Right ventricle myocardium superior (tissue), 1 donor: ENCODE measurements at regions not wholly inside any gene's neighbourhood (a gene's known extent, or its start where the extent isn't known, plus 50 kb on each side); places are given as distances from the start of the nearest gene placed in this dataset.

Source experiments
- ATAC-seq: fragments of 200-7000 bp; cut with Tn5 transposase; one replicate; pipeline ENCODE4 v1.9.1; 2020; ENCODE audit warnings: mild to moderate bottlenecking; ENCODE audit not compliant: poor library complexity
- DNase-seq: peaks from one replicate; pipeline ENCODE4 v3.0.0-alpha.2; 2020
- intact Hi-C: fragments of 100-400 bp; cut with DNase I; formaldehyde crosslinking; loops from one replicate; pipeline ENCODE4 v1.11.2; 2022
- donor health status: DM: no; HTN: yes; CAD: no; lungs with severe emphysema.

- no peak for DNase-seq
- no peak for ATAC-seq
- intact Hi-C loops: no loop called here
These were observed 1065.9 kb upstream of the RBFOX1 start for GRCh38 chr16:6266703-6267102.

DNA sequence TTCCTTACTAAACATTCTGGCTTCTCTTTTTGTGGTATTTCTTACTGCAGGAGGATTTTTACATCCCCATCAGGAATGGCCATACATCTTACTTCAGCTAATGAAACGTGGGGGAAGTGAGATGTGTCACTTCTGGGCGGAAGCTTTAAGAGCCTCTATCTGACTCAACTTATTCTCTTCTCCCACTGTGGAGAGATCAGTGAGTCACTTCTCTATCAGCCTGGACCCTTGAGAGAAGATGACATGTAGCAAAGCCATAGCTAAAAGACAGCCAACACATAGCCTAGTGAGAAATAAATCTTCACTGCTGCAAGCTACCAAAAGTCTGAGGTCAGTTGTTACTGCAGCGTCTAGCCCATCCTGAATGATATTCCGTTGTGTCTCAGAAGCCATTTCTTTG lies 1066.7 kb upstream of the RBFOX1 start:
- intact Hi-C loops: no loop called here
- DNase-seq (no peak), ATAC-seq (no peak)

DNA sequence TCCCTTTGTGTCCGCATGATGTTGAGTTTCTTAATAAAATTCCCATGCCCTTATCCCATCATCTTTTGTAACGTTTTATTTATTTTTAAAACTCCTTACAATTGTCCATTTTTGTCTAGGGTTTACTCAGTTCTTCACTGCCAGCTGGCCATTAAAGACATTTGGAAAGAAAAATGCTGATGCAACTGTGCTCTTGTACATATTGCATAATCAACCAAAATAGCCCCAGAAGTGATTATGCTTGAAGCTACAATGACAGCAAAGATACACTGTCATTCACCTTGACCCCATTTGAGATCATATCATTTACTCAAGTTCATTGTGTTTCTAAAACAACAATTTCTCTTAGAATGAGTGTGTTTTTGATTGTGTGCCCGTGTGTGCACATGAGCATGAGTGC lies 1074.6 kb upstream of the RBFOX1 start:
- ATAC-seq (no peak), DNase-seq (no peak)
- intact Hi-C loops: no loop called here

DNA sequence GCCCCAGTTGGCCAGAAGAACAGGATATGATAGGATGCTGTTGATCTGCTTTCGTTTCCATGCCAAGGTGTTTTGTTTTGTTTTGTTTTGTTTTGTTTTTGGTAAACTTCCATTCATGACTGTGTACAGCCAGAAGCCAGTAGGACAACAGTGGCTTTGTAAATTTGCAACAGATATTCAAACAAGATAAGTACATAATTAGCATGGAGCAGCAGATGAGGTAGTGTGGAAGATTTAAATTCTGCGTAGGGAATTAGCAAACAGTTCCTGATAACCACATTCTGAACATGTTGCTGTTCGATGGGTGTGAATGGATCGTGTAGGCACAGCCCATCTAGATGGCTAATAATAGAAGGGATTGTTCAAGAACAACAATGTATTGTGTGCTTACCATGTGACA lies 1080.1 kb upstream of the RBFOX1 start:
- ATAC-seq (no peak), DNase-seq (no peak)
- intact Hi-C loops: no loop called here

- intact Hi-C loops: no loop called here
- no peak for ATAC-seq
- DNase-seq: no peak
These were observed 1082.1 kb upstream of the RBFOX1 start for GRCh38 chr16:6250511-6250910.

GRCh38 chr16:6249863-6250262 lies 1082.8 kb upstream of the RBFOX1 start:
- ATAC-seq (no peak), DNase-seq (no peak)
- intact Hi-C loops: no loop called here

DNA sequence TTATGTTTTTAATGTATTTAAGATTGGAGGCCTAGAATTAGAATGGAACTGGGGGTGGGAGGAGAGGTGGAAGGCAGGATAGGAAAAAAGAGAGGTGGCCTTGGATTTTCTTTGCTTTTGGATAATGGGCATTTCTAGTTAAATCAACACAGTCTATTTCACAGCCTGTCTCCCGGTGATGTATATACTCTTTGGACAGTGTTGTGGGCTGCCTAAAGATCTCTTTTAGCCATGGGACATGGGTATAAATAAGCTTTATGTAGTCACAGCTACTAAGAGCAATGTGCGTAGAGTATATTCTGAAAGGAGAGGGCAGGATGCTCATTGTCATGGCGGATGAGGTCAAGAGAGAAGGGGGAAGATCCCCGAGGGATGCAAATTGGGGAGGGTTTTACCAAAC lies 1084.4 kb upstream of the RBFOX1 start:
- intact Hi-C loops: no loop called here
- no peak for DNase-seq
- ATAC-seq: no peak

GRCh38 chr16:6247775-6248174 lies 1084.9 kb upstream of the RBFOX1 start:
- intact Hi-C loops: no loop called here
- DNase-seq (no peak), ATAC-seq (no peak)

DNA sequence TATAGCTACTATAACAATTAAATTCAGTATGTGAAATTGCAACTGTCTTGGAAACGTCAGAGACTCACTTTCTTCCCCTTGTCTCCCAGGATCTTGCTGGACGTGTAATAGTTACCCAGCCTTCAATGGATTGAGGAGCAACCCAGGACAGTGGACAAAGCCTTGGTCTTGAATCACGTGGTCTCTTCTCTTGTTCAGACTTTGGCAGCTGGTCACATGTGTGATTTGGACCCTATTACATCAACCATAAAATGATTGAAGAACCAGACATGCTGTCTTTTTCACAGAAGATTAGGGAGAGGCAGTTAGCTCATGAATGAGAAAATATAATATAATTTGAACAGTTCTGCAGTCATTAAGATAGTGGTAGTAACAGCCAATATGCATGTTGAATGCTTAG lies 1085.5 kb upstream of the RBFOX1 start:
- intact Hi-C loops: no loop called here
- ATAC-seq (no peak), DNase-seq (no peak)

GRCh38 chr16:6246266-6246665 lies 1086.4 kb upstream of the RBFOX1 start:
- ATAC-seq: no peak
- intact Hi-C loops: no loop called here
- DNase-seq: no peak

DNA sequence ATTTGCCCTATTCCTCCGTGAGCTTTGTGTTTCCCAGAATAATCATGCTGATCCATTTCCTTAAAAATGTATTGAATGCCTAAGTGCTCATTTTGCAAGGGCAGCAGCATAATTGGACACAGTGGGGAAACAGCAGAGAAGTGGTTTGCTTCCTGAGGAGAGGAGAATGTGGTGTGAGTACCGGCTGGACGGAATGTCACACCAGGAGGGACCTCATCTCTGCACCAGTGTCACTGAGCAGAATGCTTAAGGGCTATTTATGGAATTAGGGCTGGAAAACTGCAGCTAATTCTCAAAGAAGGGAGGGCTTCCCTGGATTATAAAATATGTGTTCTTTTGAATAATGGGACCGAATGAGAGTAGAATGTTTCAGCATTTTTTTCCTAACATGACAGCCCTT lies 1100.6 kb upstream of the RBFOX1 start:
- intact Hi-C loops: no loop called here
- no peak for DNase-seq
- no peak for ATAC-seq

DNA sequence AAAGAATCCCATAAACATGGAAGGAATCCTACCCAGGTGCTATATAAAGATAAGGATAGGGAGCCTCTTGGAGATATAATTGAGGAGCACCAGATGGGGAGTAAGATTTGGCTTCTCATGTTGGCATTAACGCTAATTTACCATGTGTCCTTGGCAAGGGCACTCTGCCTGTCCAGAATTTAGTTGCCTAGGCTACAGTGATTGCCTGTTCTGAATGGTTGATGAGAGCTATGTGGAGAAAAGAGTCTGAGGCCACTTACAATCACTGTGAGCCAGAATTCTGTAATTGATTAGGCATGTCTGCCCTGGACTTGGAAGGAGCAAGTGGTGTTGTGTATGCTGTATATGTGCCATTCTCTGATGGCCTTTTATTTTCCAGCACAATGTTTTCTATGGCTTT lies 1101.2 kb upstream of the RBFOX1 start:
- intact Hi-C loops: no loop called here
- DNase-seq: no peak
- no peak for ATAC-seq

GRCh38 chr16:6229186-6229585 lies 1103.5 kb upstream of the RBFOX1 start:
- intact Hi-C loops: no loop called here

GRCh38 chr16:6218855-6219254 lies 1113.8 kb upstream of the RBFOX1 start:
- ATAC-seq: no peak
- intact Hi-C loops: no loop called here

More at GRCh38 chr16:6229186-6229585, 1103.5 kb upstream of the RBFOX1 start:
- DNase-seq (no peak), ATAC-seq (no peak)

GRCh38 chr16:6216836-6217235 lies 1115.8 kb upstream of the RBFOX1 start:
- intact Hi-C loops: no loop called here
- DNase-seq (no peak), ATAC-seq (no peak)

More at GRCh38 chr16:6218855-6219254, 1113.8 kb upstream of the RBFOX1 start:
- no peak for DNase-seq

DNA sequence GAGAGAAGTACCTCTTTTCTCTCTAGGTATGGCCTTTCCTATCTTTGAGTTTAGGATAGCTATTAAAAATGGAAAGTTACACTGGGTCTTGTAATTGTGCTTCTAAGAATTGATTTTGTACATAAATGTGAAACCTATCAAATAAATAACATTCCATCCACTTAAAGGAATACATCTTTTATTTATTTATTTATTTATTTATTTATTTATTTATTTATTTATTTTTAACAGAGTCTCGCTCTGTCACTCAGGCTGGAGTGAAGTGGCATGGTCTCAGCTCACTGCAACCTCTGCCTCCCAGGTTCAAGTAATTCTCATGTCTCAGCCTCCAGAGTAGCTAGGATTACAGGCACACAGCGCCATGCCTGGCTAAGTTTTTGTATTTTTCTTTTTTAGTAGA lies 1114.0 kb upstream of the EEF2KMT start:
- ATAC-seq: no peak
- DNase-seq: no peak

DNA sequence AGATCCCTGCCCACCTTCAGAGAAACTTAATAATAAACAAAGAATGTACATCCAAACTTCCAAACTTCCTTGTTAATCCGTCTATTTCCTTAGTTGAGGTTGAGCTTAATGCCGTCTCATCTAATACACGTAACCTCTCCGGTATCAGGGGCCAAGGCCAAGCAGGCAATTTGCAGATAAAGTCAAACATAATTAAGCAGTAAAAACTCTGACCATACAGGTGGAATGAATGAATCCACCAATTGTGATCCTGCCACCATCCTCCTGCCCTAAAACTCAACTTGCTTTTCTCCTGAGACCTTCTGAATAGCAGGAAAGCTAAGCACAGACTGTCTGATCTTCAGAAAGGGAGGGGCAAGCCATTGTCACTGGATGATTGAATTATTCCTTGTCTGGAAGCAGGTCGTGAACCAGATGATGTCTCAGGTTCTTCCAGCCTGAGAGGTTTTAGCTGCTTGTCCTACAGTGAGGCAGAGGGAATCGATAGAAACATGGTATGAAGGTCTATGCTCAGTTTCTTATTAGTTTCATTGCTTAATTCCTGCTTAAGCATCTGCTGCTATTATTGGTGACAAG lies 1111.8 kb upstream of the EEF2KMT start:
- no peak for ATAC-seq
- intact Hi-C loops: no loop called here
- no peak for DNase-seq

More for the DNA sequence above, 1114.0 kb upstream of the EEF2KMT start:
- intact Hi-C loops: no loop called here

- intact Hi-C loops: no loop called here
These were observed 1110.0 kb upstream of the EEF2KMT start for GRCh38 chr16:6207580-6207979.

GRCh38 chr16:6207124-6207523 lies 1109.5 kb upstream of the EEF2KMT start:
- intact Hi-C loops: no loop called here
- ATAC-seq: no peak

More at GRCh38 chr16:6207580-6207979, 1110.0 kb upstream of the EEF2KMT start:
- ATAC-seq: no peak
- no peak for DNase-seq

GRCh38 chr16:6206080-6206479 lies 1108.5 kb upstream of the EEF2KMT start:
- intact Hi-C loops: no loop called here
- no peak for ATAC-seq
- no peak for DNase-seq

More at GRCh38 chr16:6207124-6207523, 1109.5 kb upstream of the EEF2KMT start:
- DNase-seq: no peak

- intact Hi-C loops: no loop called here
- no peak for DNase-seq
- no peak for ATAC-seq
These were observed 1107.3 kb upstream of the EEF2KMT start for GRCh38 chr16:6204945-6205344.
